Suprapubic skin (tissue), 4 donors: ENCODE measurements at regions not wholly inside any gene's neighbourhood (a gene's known extent, or its start where the extent isn't known, plus 50 kb on each side); places are given as distances from the start of the nearest gene placed in this dataset.

Experiments
- EP300 ChIP-seq: sonication (generic); formaldehyde crosslinking; IDR thresholded peaks from one replicate; pipeline ENCODE4 v1.6.1; 2017; ENCODE audit warnings: antibody characterized with exemption
- POLR2A ChIP-seq, 2 donors: fragments of 450-650 bp; IDR thresholded peaks; one replicate each; pipeline ENCODE4 v1.6.1; 2017; ENCODE audit warnings: antibody characterized with exemption in 2 of 2, mild to moderate bottlenecking in 2 of 2, moderate library complexity in 2 of 2
- POLR2AphosphoS5 ChIP-seq, 3 donors: sonication (generic); formaldehyde crosslinking; IDR thresholded peaks; one replicate each; pipeline ENCODE4 v1.6.1; 2017; ENCODE audit warnings: antibody characterized with exemption in 3 of 3
- TF ChIP-seq, protein P1 (sequence below), 2 donors: fragments of 200-600 bp in 1 of 2; fragments of 450-650 bp in 1 of 2; sonication (generic) in 1 of 2; IDR thresholded peaks; one replicate each; pipeline ENCODE4 v1.5.1; 2016 to 2019; ENCODE audit warnings: antibody characterized with exemption in 2 of 2, mild to moderate bottlenecking in 1 of 2, moderate library complexity in 1 of 2

DNA sequence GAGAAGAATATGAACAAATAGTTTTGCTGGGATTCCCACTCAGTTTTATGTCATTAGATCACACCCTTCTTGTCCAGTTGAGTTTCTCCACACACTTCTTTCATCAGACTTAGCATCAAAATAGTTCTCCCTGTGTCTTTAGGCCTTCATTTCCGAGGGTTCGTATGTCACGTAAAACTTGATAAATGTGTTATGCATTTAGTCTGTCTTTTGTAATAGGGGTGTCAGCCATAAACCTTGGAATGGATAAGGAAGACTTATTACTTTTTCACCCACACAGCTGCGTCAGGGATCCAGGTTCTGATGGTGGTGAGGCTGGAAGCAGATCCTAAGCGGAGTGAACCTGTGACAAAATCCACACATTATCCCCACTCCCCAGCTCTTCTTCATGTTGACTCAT, 246.8 kb downstream of the CD83 start:
- no peak for TF ChIP-seq POLR2A (IDR thresholded peaks at IDR 0.05)
- TF ChIP-seq, protein P1, sequence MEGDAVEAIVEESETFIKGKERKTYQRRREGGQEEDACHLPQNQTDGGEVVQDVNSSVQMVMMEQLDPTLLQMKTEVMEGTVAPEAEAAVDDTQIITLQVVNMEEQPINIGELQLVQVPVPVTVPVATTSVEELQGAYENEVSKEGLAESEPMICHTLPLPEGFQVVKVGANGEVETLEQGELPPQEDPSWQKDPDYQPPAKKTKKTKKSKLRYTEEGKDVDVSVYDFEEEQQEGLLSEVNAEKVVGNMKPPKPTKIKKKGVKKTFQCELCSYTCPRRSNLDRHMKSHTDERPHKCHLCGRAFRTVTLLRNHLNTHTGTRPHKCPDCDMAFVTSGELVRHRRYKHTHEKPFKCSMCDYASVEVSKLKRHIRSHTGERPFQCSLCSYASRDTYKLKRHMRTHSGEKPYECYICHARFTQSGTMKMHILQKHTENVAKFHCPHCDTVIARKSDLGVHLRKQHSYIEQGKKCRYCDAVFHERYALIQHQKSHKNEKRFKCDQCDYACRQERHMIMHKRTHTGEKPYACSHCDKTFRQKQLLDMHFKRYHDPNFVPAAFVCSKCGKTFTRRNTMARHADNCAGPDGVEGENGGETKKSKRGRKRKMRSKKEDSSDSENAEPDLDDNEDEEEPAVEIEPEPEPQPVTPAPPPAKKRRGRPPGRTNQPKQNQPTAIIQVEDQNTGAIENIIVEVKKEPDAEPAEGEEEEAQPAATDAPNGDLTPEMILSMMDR (IDR thresholded peaks at IDR 0.05), result no peak
- no peak for TF ChIP-seq EP300
- no peak for TF ChIP-seq POLR2AphosphoS5 (IDR thresholded peaks at IDR 0.05)
